NT2/D1 (cell line): ENCODE measurements at regions not wholly inside any gene's neighbourhood (a gene's known extent, or its start where the extent isn't known, plus 50 kb on each side); places are given as distances from the start of the nearest gene placed in this dataset.

Experiments
- DNase-seq: peaks from one replicate; pipeline ENCODE4 v3.0.0-alpha.2; 2011; ENCODE audit warnings: low read depth, low spot score
- H3K27me3 ChIP-seq: 2 replicates; pipeline ENCODE4 v1.6.0; 2011; ENCODE audit warnings: mild to moderate bottlenecking; ENCODE audit not compliant: insufficient read length, insufficient read depth
- H3K36me3 ChIP-seq: 2 replicates; pipeline ENCODE4 v1.6.1; 2011; ENCODE audit warnings: mild to moderate bottlenecking, low read length, mixed read lengths; ENCODE audit not compliant: insufficient read depth, insufficient read length
- H3K4me1 ChIP-seq: 2 replicates; pipeline ENCODE4 v1.5.1; 2011; ENCODE audit not compliant: insufficient read depth, insufficient read length
- H3K4me3 ChIP-seq: 2 replicates; pipeline ENCODE4 v1.5.1; 2011; ENCODE audit warnings: low read depth; ENCODE audit not compliant: insufficient read length
- H3K9ac ChIP-seq: 2 replicates; pipeline ENCODE4 v1.6.0; 2011; ENCODE audit warnings: low read depth; ENCODE audit not compliant: insufficient read length
- H3K9me3 ChIP-seq: 2 replicates; pipeline ENCODE4 v1.5.1; 2011; ENCODE audit warnings: mild to moderate bottlenecking, low read length; ENCODE audit not compliant: insufficient read depth
- SUZ12 ChIP-seq: IDR thresholded peaks from 2 replicates; pipeline ENCODE4 v1.6.1; 2011; ENCODE audit not compliant: insufficient read length, insufficient read depth; ENCODE audit errors: extremely low read depth
- YY1 ChIP-seq: IDR thresholded peaks from 2 replicates; pipeline ENCODE4 v1.6.1; 2011; ENCODE audit not compliant: insufficient read length, insufficient read depth
- ZNF274 ChIP-seq: IDR thresholded peaks from 2 replicates; pipeline ENCODE4 v1.6.1; 2011; ENCODE audit warnings: mild to moderate bottlenecking, low read depth, low read length

- no peak for TF ChIP-seq ZNF274
- no peak for TF ChIP-seq SUZ12
- no peak for TF ChIP-seq YY1
- no peak for DNase-seq
- no peak overlapping the region for H3K4me3 ChIP-seq
Measured at GRCh38 chr15:69505956-69506556, 53.4 kb downstream of the RPLP1 start.

GRCh38 chr15:69508659-69509058 lies 56.0 kb downstream of the RPLP1 start:
- Histone ChIP-seq H3K9ac (no peak overlapping the region), H3K4me1 (peaks cover 2% of the 10 kb centered on the region), H3K4me3 (no peak overlapping the region), H3K9me3 (no peaks in the 10 kb centered on the region), H3K36me3 (no peaks in the 10 kb centered on the region), H3K27me3 (no peaks in the 10 kb centered on the region)
- TF ChIP-seq SUZ12 (no peak), YY1 (no peak), ZNF274 (no peak)
- DNase-seq: no peak

More at GRCh38 chr15:69505956-69506556, 53.4 kb downstream of the RPLP1 start:
- Histone ChIP-seq H3K9me3 (no peaks in the 10 kb centered on the region), H3K36me3 (no peaks in the 10 kb centered on the region), H3K9ac (no peak overlapping the region), H3K27me3 (no peaks in the 10 kb centered on the region), H3K4me1 (peaks cover 2% of the 10 kb centered on the region)

GRCh38 chr15:69509131-69509530 lies 56.5 kb downstream of the RPLP1 start:
- no peak for DNase-seq
- no peak for TF ChIP-seq ZNF274
- no peaks in the 10 kb centered on the region for H3K9me3 ChIP-seq

GRCh38 chr15:69510556-69510955 lies 57.9 kb downstream of the RPLP1 start:
- no peaks in the 10 kb centered on the region for H3K36me3 ChIP-seq
- no peaks in the 10 kb centered on the region for H3K27me3 ChIP-seq
- H3K9me3 ChIP-seq: no peaks in the 10 kb centered on the region
- H3K9ac ChIP-seq: no peak overlapping the region
- TF ChIP-seq SUZ12: no peak
- no peak for TF ChIP-seq YY1
- TF ChIP-seq ZNF274: no peak
- no peak overlapping the region for H3K4me3 ChIP-seq
- H3K4me1 ChIP-seq: peaks cover 2% of the 10 kb centered on the region
- no peak for DNase-seq

More at GRCh38 chr15:69509131-69509530, 56.5 kb downstream of the RPLP1 start:
- Histone ChIP-seq H3K4me3 (no peak overlapping the region), H3K4me1 (peaks cover 2% of the 10 kb centered on the region), H3K9ac (no peak overlapping the region), H3K27me3 (no peaks in the 10 kb centered on the region), H3K36me3 (no peaks in the 10 kb centered on the region)

DNA sequence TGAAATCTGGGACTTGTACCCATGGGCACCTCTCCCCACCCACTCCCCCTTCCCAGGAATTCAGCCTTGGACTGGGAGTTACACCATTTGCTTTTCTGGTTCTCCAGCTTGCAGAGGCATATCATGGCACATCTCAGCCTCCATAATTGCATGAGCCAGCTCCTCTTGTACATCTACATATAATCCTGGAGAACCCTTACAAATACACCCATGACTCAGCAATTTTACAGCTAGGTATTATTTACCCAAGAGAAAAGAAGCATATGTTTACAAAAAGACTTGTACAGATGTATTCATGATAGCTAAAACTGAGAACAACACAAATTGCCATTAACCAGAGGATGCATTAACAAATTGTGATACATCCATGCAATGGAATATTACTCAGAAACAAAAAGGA lies 58.4 kb downstream of the RPLP1 start:
- DNase-seq: no peak
- Histone ChIP-seq H3K4me3 (no peak overlapping the region), H3K9ac (no peak overlapping the region), H3K36me3 (no peaks in the 10 kb centered on the region), H3K9me3 (no peaks in the 10 kb centered on the region), H3K4me1 (peaks cover 2% of the 10 kb centered on the region), H3K27me3 (no peaks in the 10 kb centered on the region)
- TF ChIP-seq YY1 (no peak), ZNF274 (no peak), SUZ12 (no peak)

DNA sequence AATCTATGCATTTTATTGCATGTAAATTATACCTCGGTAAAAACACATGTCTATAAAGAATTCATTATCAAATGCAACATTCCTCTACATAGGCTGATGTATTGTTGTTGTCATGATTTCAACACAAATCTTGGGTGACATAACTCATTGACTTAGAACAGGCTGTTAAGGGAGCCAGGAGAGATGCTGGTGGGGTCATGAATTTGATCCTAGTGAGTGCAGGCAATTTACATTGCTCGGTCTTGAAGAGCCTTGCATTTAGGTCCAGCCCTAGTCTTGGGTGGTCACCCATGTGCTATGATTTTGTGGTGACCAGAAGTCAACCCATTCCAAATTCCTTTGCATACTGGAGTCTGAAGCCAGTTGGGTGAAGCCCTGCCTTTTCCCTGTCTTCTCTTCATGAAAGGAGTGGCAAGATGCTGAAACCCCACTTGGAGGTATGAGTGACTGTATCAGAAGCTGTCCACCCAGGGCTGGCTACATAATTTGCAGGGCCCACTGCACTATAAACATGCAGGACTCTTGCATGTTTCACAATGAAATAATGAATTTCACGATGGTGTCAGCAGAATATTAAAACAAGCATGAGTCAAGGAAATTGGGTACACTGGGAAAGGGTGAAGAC lies 59.2 kb downstream of the RPLP1 start:
- TF ChIP-seq YY1 (no peak), SUZ12 (no peak), ZNF274 (no peak)
- Histone ChIP-seq H3K36me3 (no peaks in the 10 kb centered on the region), H3K27me3 (no peaks in the 10 kb centered on the region), H3K4me1 (peaks cover 2% of the 10 kb centered on the region), H3K4me3 (no peak overlapping the region), H3K9ac (no peak overlapping the region), H3K9me3 (no peaks in the 10 kb centered on the region)
- no peak for DNase-seq

DNA sequence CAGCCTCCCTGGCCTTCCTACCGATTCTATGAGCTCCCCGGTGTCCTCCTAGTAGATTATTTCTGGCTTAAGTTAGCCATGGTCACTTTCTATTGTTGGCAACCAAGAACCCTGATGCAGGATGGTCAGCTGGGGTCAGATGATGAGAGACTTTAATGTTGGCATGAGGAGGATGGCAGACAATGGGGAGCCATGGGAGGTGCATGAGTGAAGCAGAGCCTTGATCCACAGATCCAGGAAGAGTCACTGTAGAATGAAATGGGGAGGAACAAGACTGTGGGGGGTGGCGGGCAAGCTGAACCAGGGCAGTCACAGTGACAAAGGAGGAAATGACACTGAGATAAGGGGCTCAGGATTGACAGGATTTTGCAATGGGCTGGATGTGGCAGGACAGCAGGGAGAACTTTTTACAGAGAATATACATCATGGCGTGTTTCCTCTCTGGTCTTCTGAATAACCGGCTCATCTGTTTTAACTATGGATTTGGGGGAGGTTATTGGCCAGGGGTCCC lies 60.9 kb downstream of the RPLP1 start:
- no peak for DNase-seq
- H3K4me1 ChIP-seq: peaks cover 2% of the 10 kb centered on the region

More for the DNA sequence above, 60.9 kb downstream of the RPLP1 start:
- H3K27me3 ChIP-seq: no peaks in the 10 kb centered on the region
- H3K36me3 ChIP-seq: no peaks in the 10 kb centered on the region
- no peak overlapping the region for H3K9ac ChIP-seq
- no peak for TF ChIP-seq ZNF274
- TF ChIP-seq SUZ12: no peak
- TF ChIP-seq YY1: no peak
- H3K4me3 ChIP-seq: no peak overlapping the region
- H3K9me3 ChIP-seq: no peaks in the 10 kb centered on the region
